ENCODE measurements at regions not wholly inside any gene's neighbourhood (a gene's known extent, or its start where the extent isn't known, plus 50 kb on each side); places are given as distances from the start of the nearest gene placed in this dataset.
"Not testable (repeated sequence)": the region's sequence is repeated elsewhere in the genome, so short reads cannot be mapped to it uniquely, and the experiment has no call there.

GRCh38 chr1:232379063-232379434 is 250.9 kb downstream of the SIPA1L2 start:
- no peak for DNase-seq

DNA sequence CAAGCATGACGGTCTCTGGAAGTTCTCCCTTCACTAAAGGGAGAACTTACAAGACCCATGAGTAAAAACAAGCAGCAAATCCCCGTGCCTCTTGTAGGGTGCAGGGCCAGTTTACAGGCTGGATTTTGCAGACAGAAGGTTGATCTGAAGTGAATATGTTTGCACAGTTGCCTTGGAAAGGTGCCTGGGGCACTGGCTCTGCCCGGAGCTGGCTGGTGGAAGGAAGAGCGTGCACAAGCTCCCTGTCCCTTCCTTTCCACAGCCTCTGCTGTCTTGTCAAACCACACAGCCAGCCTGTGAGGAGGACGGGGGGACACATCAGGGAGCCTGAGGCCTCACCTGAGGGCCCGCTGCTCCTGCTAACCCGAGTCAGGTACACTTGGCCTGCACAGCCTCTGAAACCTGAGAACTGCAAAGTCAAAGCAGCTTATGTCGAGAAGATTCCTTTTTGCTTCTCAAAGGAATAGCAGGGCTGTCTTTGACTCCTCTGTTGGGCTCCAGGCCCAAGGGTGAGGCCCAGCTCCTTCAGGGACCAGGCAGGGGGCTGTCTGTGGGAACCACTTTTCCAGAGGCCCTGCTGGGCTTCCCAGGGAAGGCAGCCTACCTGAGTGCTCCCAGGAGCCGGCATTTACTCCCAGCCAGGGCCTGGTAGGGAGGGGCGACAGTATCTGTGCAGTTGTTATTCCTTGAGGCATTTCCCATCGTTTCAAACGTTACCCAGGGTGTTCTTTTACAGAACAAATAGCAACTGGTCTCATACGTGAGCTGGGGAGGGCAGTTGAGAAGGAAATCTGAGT is 251.5 kb downstream of the SIPA1L2 start:
- no peak for DNase-seq

- no peak for DNase-seq
Measured at GRCh38 chr1:232377494-232377770, 252.5 kb downstream of the SIPA1L2 start.

DNA sequence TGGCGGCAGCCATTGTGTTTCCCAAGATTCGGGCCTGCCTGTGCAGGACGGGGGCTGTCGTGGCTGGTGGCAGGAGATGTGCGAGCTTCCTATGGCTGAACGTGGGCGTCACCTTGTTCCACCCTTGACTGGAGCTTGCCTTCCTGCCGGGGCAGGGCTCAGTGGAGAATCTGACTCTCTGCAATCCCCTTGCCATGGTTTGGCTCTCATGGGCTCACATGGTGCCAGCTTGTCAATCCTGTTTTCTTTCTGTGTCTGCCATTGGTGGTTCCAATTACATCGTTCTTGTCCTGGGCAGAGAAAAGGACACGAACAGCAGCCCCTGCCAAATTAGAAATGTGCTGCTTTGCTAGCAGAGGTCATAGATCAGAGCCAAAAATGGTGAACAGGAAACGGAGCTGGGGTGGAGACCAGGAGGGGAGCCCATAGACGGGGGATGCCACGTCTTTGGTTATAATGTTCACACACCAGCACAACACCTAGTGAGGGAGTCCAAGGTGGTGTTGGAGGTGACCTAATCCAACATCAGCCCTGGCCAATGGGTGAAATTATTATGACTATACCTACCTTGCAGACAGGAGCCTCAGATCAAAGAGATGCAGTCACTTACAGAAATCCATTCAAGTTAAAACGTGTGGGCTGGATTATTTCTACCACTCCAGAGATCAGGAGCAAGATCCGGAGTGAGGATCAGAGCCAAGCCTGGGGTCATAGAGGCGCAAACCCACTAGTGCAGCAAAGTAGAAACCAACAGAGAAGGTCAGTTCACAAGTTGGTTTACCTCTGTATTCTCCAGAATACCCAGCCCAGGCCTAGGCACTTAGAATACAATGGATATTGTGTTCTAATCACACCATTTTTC is 253.1 kb downstream of the SIPA1L2 start:
- DNase-seq = no peak

DNA sequence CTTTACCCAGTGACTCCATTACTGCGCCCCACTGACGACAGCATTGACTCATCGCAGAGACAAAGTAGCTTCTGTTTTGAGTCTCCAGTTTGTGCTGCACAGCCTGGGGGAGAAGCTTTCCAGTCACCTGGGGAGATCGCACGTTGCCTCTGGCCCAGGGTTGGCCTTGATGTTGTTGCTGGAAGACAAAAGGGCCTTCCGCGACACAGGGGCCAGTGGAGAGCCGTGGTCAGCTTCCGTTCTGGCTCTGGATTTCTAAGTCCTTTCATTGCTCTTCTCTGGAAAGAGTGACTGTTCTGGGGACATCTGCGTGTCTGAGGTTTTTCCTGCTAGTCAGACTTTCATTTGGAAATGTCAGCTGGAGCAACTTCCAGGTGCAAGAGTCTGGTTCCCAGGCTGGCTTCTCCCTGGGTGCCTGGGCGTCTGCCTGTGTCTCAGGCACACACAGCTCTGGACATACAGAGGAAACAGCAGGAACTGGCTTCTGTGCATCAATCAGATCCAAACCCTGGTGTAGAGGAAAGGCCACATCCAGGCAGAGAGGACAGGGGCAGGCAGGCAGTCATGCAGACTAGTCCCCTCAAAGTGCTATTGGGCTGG is 257.0 kb downstream of the SIPA1L2 start:
- DNase-seq = no peak

DNA sequence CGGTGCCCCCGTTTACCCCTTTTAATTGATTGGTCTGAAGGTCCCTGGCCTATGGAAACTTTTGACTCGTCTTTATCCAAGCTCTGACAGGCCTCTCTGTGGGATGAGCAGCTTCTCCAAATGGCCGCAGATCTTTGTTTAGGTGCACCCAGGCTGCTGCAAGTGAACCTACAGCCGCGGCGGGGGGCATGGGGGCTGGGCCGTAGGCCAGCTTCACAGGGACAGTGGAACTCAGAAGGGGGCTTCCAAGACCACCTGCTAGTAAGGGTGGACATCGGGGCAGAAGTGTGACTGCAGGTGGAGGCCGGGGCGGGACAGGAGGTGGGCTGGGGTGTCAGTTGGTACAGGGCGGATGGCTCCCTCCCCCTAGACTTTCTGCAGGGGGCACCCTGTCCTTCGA is 257.5 kb downstream of the SIPA1L2 start:
- DNase-seq = no peak

DNA sequence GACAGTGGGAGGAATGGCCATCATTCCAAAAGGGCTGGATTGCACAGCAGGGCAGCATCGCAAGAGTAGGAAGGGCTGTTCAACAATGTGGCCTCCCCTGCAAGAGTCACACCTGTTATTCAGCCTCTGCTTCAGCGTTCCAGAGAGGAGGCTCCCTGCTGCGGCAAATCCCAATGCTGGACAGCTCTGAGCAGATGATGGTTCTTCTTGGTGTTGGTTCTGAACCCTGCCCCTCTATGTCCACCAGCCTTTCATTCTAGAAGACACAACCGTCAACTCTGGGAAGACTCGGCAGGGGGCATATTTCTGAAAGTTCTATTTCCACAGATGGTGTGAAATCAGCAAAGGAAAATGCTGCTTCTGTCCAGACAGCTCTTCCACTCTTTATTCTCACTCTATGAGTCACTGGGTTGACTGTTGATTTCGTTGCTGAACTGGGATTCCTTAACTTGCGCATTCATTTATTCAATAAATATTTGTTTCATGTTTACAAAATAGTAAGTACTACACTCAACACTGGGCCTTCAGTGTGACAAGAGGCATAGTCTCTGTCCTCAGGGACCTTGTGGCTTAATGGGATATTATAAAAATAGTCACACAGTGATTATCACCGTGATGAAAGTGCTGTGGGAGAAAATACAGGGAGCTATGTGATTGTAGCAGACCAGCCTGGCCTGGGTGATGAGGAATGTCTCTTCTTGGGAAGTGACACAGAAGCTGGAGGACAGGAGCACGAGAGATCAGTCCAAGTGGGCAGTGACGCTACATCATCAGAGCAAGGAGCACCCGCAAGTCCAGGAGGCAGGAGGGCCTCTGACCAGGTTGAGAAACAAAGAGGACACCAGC is 260.3 kb downstream of the SIPA1L2 start:
- no peak for DNase-seq

- no peak for DNase-seq
Measured at GRCh38 chr1:232368821-232369321, 261.1 kb downstream of the SIPA1L2 start.

- no peak for DNase-seq
Measured at GRCh38 chr1:232367293-232367692, 262.6 kb downstream of the SIPA1L2 start.

DNA sequence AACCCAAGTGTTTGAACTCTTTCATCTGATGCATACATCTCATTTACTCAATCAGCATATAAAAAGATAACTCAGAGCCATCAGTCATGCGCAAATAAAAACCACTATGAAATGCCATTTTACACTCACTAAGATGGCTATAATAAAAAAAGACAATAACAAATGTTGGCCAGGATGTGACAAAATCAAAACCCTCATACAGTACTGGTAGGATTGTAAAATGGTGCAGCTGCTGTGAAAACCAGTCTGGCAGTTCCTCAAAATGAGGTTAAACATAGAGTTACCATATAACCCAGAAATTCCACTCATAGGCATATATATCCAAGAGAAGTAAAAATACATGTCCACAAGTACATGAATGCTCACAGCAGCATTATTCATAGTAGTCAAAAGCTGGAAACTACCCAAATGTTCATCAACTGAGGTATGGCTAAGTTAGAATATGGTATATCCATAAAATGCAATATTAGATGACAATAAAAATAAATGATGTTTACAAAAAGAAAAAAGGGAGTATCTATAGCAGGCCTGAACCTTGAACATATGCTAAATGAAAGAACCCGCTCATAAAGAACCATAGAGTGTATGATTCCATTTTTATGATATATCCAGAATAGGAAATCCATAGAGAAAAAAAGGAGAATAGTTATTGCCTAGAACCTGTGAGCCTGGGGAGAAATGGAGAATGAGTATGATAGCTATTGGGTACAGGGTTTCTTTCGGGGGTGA is 265.1 kb downstream of the SIPA1L2 start:
- no peak for DNase-seq

DNA sequence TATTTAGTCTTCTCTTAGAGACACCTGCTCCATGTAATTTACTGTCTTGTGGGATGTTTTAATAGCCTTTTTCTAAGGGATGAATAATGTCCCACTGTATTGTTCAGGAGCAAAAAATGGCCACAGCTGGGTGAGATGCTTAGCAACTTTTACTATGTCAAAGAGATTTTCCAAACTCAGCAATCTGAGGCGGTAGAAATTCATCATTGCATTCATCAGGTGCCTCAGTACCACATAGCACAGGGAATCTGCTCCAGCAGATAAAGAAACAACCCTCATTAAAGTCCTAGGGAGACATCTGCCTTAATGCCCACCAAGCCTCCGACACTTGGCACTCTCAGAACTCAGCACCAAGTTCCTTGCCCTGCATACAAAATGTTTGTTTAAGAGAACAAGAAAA is 266.9 kb downstream of the SIPA1L2 start:
- no peak for DNase-seq

DNA sequence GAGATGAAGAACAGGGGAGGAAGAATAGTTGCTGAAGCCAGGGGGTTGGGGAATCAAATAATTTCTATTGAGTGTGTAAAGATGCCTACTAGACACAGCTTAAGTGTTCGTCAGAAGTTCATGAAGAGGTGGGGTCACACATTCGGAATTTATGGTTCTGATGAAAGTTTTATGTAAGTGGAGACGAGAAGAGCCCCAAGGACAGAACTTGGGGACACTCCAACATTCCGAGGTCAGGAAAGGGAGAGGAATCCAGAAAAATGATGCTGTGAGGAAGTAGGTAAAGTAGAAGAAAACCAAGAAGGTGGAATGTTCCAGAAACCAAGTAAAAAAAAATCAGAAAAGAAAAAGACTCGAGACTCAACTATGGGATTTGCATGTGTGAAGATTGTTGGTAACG is 272.5 kb downstream of the SIPA1L2 start:
- DNase-seq = no peak

GRCh38 chr1:232355162-232356006 is 274.5 kb downstream of the SIPA1L2 start:
- no peak for DNase-seq

- DNase-seq = no peak
Measured at GRCh38 chr1:232353001-232353400, 276.9 kb downstream of the SIPA1L2 start.

DNA sequence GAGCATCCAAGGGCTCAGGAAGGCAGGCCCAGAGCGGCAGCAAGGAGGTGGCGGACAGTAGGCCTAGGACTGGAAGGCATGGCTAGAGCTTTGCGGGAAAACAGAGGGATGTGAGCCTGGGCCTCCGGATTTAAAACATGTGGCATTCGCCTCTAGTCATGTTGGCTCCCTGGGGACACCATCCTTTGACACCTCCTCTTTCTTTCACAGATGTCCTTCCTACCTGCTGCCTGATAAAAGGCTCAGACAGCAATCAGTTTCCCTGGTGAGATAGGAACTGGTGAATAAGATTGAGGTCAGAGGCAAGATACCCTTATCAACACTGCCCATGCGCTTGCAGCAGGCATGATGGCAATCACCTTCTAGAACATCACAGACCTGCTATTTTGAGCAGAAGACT is 277.6 kb downstream of the SIPA1L2 start:
- no peak for DNase-seq

- no peak for DNase-seq
Measured at GRCh38 chr1:232351335-232351734, 278.6 kb downstream of the SIPA1L2 start.

DNA sequence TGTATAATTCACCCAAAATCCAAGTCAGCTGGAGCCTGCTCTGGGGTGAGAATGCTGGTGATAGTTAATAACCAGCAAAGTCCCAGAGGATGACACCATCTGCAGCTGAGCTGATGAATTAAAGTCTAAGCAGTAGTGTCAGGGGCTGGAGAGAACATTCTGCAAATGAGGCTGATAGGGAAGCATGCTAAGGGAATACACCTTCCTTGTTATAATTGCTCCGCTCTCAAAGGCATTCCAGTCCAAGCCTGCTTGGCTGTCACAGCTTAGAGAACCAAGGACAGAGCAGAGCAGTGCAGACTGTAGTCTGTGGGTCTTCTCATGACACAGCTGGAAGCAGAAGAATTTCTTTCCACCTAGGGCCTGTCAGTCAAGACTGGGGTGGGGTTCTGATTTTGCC is 283.1 kb downstream of the SIPA1L2 start:
- no peak for DNase-seq

DNA sequence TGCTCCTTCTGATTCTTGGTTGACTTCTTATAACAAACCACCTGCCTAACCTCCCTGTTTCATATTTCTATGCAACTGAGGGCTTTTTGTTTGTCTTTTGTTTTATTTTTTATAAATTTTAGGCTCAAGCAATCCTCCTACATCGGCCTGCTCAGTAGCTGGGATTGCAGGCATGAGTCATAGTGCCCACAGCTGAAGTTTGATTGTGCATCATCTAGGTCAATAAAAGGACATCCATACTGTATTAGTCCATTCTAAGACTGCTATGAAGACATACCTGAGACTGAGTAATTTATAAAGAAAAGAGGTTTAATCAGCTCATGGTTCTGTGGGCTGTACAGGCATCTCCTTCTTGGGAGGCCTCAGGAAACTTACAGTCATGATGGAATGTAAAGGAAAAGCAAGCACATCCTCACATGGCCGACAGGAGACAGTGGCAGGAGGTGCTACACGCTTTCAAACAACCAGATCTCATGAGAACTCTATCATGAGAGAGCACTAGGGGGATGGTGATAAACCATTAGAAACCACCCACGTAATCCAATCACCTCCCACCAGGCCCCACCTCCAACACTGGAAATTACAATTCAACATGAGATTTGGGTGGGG is 285.0 kb downstream of the SIPA1L2 start:
- DNase-seq = no peak

GRCh38 chr1:232344186-232344585 is 285.7 kb downstream of the SIPA1L2 start:
- not testable (repeated sequence) for DNase-seq

DNA sequence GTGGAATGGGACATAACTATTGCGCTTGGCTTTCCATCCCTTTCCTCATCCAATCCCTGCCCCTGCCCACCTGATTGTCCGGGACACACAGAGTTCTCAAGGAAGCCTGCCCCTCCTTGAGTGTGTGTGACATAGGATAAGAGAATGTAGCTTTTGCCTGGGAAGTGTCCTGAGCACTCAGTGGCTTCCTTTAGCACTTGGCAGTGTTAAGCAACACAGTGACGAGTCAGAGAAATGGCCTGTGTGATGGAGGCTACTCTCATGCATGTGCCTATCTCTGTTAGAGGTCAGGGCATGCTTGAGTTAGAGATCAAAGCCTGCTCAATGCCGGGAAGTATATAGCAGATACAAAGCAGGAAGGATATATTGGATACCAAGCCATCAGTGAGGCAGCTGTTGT is 289.5 kb downstream of the SIPA1L2 start:
- DNase-seq = no peak

DNA sequence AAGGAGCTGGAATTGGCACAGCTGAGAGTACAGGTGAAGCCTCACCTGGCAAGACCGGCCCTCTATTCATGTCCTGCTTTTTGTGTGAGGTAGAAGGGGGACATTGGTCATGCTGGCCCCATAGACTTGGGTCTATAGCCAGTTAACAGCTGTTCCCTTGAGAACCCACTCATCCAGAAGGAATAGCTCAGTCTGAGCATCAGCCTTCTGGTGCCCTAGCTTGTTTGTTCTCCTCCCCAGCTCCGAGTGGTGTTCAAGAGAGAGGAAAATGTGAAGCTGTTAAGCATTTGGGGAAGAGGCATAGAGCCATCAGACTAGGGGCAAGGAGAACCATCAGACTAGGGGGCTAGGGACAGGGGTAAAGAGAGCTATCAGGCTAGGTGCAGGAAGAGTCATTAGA is 290.9 kb downstream of the SIPA1L2 start:
- DNase-seq = no peak

Measured in CD4-positive, alpha-beta T cell treated with Interleukin-17A for 1 hour (primary cell).